OCI-LY1 (cell line): ENCODE measurements at regions not wholly inside any gene's neighbourhood (a gene's known extent, or its start where the extent isn't known, plus 50 kb on each side); places are given as distances from the start of the nearest gene placed in this dataset.

Experiments
- CTCF ChIP-seq: fragments of 200-600 bp; sonication (generic), shearing (Covaris generic); IDR thresholded peaks from 2 replicates; pipeline ENCODE4 v1.5.1; 2017; ENCODE audit warnings: mild to moderate bottlenecking, antibody characterized with exemption, low read length, moderate library complexity, mixed read lengths
- EZH2 ChIP-seq: fragments of 200-600 bp; sonication (generic), shearing (Covaris generic); IDR thresholded peaks from 2 replicates; pipeline ENCODE4 v1.8.0; 2017; ENCODE audit warnings: borderline replicate concordance, mixed run types, mild to moderate bottlenecking, antibody characterized with exemption, low read length, moderate library complexity, mixed read lengths

GRCh38 chrY:16602146-16602545, 1277.9 kb downstream of the CDY2B start:
- TF ChIP-seq CTCF (no peak), EZH2 (no peak)
